ENCODE measurements at regions not wholly inside any gene's neighbourhood (a gene's known extent, or its start where the extent isn't known, plus 50 kb on each side); places are given as distances from the start of the nearest gene placed in this dataset.

DNA sequence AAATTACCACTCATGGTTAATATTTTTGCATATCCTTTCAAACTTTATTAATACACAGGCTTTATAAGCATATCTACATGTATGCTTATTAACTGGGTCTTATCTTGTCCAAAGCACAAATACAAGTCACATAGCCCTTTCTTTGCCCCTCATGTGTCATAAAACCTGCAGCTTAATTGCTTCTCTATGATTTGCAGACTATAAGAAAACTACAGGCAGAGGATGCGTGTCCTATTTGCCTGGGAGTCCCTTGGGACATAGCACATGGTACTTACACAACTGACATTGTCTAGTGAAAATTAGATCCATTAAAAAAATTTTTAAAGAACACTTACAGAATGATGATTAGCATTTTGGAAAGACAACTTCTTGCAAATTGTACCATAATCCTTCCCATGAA, 190.5 kb upstream of the PLEKHA5 start:
- no peak for DNase-seq (ENCODE audit: extremely low read depth in 1 of 4, low spot score in 3 of 4)
- no peak for ATAC-seq
- no peaks in the 10 kb centered on the region for H3K36me3 ChIP-seq (ENCODE audit: control insufficient read depth, insufficient read depth, low read length)
- no peaks in the 10 kb centered on the region for H3K27me3 ChIP-seq (ENCODE audit: control insufficient read depth in 2 of 2, insufficient read depth in 2 of 2, low read length in 2 of 2)
- no peaks in the 10 kb centered on the region for H3K9me3 ChIP-seq (replicated peaks; ENCODE audit: control insufficient read depth, insufficient read depth, low read depth, low read length)
- POLR2A ChIA-PET: no interaction called here
- H3K4me2 ChIP-seq (ENCODE audit: insufficient read depth, low read length): no peak overlapping the region
- no peak overlapping the region for H3K4me3 ChIP-seq
- CTCF ChIA-PET (ENCODE audit: low intra/inter-chr PET ratio): no interaction called here
- H3K79me2 ChIP-seq (ENCODE audit: control insufficient read depth, insufficient read depth, low read length): no peaks in the 10 kb centered on the region
- H2AFZ ChIP-seq (ENCODE audit: low read depth, low read length): no peak overlapping the region
- WGBS (ENCODE audit: insufficient coverage, low coverage, missing lambda C conversion rate): 25% methylated on average over 1 of the region's 1 CpG
- H3K4me1 ChIP-seq (replicated peaks in 1 of 2; ENCODE audit: control insufficient read depth in 2 of 2, insufficient read depth in 2 of 2, low read length in 2 of 2): no peaks in the 10 kb centered on the region
- no peak for FAIRE-seq
- H3K9me1 ChIP-seq (ENCODE audit: control insufficient read depth, insufficient read depth, low read length): no peaks in the 10 kb centered on the region
- no TSS peak for BruUV-seq (replicated peaks)
- H3K27ac ChIP-seq (ENCODE audit: extremely low read depth, low read depth, low read length): no peak overlapping the region
- no peaks in the 10 kb centered on the region for H4K20me1 ChIP-seq (replicated peaks; ENCODE audit: control insufficient read depth, insufficient read depth, low read length)
- intact Hi-C loops (cut with micrococcal nuclease): no loop called here
- in situ Hi-C loops (cut with MboI): no loop called here
- H3K9ac ChIP-seq (ENCODE audit: insufficient read depth in 1 of 2, low read depth in 2 of 2, low read length in 2 of 2): no peak overlapping the region
- TF ChIP-seq DPF2 (IDR thresholded peaks at IDR 0.05): no peak
- TF ChIP-seq, protein P1, sequence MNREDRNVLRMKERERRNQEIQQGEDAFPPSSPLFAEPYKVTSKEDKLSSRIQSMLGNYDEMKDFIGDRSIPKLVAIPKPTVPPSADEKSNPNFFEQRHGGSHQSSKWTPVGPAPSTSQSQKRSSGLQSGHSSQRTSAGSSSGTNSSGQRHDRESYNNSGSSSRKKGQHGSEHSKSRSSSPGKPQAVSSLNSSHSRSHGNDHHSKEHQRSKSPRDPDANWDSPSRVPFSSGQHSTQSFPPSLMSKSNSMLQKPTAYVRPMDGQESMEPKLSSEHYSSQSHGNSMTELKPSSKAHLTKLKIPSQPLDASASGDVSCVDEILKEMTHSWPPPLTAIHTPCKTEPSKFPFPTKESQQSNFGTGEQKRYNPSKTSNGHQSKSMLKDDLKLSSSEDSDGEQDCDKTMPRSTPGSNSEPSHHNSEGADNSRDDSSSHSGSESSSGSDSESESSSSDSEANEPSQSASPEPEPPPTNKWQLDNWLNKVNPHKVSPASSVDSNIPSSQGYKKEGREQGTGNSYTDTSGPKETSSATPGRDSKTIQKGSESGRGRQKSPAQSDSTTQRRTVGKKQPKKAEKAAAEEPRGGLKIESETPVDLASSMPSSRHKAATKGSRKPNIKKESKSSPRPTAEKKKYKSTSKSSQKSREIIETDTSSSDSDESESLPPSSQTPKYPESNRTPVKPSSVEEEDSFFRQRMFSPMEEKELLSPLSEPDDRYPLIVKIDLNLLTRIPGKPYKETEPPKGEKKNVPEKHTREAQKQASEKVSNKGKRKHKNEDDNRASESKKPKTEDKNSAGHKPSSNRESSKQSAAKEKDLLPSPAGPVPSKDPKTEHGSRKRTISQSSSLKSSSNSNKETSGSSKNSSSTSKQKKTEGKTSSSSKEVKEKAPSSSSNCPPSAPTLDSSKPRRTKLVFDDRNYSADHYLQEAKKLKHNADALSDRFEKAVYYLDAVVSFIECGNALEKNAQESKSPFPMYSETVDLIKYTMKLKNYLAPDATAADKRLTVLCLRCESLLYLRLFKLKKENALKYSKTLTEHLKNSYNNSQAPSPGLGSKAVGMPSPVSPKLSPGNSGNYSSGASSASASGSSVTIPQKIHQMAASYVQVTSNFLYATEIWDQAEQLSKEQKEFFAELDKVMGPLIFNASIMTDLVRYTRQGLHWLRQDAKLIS (CRISPR knock-in tag; IDR thresholded peaks at IDR 0.05): no peak
- TF ChIP-seq, protein P2, sequence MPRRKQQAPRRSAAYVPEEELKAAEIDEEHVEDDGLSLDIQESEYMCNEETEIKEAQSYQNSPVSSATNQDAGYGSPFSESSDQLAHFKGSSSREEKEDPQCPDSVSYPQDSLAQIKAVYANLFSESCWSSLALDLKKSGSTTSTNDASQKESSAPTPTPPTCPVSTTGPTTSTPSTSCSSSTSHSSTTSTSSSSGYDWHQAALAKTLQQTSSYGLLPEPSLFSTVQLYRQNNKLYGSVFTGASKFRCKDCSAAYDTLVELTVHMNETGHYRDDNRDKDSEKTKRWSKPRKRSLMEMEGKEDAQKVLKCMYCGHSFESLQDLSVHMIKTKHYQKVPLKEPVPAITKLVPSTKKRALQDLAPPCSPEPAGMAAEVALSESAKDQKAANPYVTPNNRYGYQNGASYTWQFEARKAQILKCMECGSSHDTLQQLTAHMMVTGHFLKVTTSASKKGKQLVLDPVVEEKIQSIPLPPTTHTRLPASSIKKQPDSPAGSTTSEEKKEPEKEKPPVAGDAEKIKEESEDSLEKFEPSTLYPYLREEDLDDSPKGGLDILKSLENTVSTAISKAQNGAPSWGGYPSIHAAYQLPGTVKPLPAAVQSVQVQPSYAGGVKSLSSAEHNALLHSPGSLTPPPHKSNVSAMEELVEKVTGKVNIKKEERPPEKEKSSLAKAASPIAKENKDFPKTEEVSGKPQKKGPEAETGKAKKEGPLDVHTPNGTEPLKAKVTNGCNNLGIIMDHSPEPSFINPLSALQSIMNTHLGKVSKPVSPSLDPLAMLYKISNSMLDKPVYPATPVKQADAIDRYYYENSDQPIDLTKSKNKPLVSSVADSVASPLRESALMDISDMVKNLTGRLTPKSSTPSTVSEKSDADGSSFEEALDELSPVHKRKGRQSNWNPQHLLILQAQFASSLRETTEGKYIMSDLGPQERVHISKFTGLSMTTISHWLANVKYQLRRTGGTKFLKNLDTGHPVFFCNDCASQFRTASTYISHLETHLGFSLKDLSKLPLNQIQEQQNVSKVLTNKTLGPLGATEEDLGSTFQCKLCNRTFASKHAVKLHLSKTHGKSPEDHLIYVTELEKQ (CRISPR knock-in tag; IDR thresholded peaks at IDR 0.05): no peak
- TF ChIP-seq, protein P3, sequence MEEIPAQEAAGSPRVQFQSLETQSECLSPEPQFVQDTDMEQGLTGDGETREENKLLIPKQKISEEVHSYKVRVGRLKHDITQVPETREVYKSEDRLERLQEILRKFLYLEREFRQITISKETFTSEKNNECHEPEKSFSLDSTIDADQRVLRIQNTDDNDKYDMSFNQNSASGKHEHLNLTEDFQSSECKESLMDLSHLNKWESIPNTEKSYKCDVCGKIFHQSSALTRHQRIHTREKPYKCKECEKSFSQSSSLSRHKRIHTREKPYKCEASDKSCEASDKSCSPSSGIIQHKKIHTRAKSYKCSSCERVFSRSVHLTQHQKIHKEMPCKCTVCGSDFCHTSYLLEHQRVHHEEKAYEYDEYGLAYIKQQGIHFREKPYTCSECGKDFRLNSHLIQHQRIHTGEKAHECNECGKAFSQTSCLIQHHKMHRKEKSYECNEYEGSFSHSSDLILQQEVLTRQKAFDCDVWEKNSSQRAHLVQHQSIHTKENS (CRISPR knock-in tag; IDR thresholded peaks at IDR 0.05): no peak
- TF ChIP-seq GTF2E2 (tag; IDR thresholded peaks at IDR 0.05): no peak
- TF ChIP-seq MTA3 (IDR thresholded peaks at IDR 0.05; ENCODE audit: borderline replicate concordance): no peak
- TF ChIP-seq, protein P4, sequence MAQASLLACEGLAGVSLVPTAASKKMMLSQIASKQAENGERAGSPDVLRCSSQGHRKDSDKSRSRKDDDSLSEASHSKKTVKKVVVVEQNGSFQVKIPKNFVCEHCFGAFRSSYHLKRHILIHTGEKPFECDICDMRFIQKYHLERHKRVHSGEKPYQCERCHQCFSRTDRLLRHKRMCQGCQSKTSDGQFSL (CRISPR knock-in tag; IDR thresholded peaks at IDR 0.05): no peak
- TF ChIP-seq, protein P4 (tag; IDR thresholded peaks at IDR 0.05): no peak
- no peak for TF ChIP-seq RBM17 (IDR thresholded peaks at IDR 0.05; ENCODE audit: borderline replicate concordance, low read depth, low read length)
- TF ChIP-seq, protein P5, sequence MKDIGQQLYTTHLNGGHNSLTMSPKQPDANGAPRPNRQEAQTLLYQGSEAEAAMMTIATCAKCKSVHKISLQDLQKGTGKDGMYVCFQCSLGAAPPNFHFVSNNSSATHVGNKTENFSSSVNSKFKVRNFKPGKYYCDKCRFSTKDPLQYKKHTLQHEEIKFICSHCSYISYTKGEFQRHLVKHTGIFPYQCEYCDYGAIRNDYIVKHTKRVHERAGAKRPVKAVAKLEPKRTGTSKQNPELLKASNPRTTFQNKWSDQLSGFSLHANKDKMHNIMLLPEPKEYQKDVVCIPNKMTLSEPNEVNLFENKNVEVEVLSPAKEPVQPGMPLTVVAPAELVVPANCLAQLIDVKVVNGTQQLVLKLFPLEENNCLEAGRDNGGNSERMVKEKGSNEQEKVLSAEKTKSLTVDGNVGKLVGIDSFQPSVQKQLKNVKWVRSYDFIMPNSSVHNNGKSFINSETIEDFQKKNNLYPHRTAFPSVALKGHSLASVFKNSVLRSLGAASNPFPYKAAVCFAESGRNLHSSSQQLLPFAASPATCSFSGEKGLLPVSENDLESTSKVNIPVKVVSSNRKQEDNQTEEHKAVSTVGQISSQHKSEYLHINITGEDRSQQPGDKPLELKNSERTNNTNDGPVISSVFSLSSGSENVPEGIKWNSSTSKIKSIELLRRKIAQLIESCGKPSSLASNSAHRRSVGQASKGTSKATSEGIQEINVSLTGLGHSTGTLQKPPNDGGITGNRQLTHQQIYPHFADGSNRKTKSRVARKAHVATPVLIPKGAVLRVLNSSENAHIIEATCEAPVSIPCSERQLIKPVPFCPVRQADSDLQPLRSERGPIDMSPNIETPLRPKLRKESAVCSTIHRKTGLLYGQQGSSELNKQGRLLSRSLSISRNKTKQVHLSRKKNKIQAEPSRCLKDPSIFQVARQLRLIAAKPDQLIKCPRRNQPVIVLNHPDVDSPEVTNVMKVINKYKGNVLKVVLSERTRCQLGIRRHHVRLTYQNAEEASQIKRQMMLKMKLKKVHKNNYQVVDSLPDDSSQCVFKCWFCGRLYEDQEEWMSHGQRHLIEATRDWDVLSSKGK (CRISPR knock-in tag; IDR thresholded peaks at IDR 0.05): no peak

Data from K562 (cell line).